GM23248 (cell line): ENCODE measurements at regions not wholly inside any gene's neighbourhood (a gene's known extent, or its start where the extent isn't known, plus 50 kb on each side); places are given as distances from the start of the nearest gene placed in this dataset.

Experiments used
- EZH2 ChIP-seq: fragments of 200-600 bp; sonication (generic); IDR thresholded peaks from 2 replicates; pipeline ENCODE4 v1.6.1; 2018; ENCODE audit warnings: antibody characterized with exemption, mild to moderate bottlenecking; ENCODE audit not compliant: insufficient read depth, poor library complexity, severe bottlenecking
- EZH2phosphoT487 ChIP-seq: fragments of 200-600 bp; sonication (generic); IDR thresholded peaks from 2 replicates; pipeline ENCODE4 v1.6.1; 2018; ENCODE audit warnings: antibody characterized with exemption, moderate library complexity, mild to moderate bottlenecking, low read depth; ENCODE audit not compliant: insufficient read depth

DNA sequence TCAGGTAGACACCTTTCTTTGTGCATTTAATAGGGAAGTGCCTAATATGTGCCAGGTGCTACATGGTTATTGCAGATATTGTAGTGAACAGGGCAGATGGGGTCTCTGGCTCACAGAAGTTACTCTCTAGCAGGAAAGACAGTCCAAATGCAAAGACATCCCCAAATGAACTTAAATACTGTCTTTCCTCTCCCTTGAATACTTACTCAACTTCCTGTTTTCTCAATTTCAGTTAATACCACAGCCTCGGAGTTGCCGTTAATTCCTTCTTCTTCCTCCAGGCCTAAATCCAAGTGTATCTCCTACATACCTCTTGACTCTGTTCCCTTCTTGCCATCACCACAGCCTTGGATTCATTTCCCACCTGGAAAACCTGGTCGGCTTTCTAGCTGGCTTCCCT, 134.3 kb upstream of the SESN3 start:
- TF ChIP-seq EZH2 = no peak
- no peak for TF ChIP-seq EZH2phosphoT487
